IMR-90 (cell line): ENCODE measurements at regions not wholly inside any gene's neighbourhood (a gene's known extent, or its start where the extent isn't known, plus 50 kb on each side); places are given as distances from the start of the nearest gene placed in this dataset.

Experiments used
- ATAC-seq: fragments of 200-7000 bp; cut with Tn5 transposase; 2 replicates; pipeline ENCODE4 v1.9.1; 2020; ENCODE audit warnings: low read depth, mild to moderate bottlenecking, moderate library complexity
- BruUV-seq: library from RNA; stranded (reverse); fragments of 400-500 nt; replicated peaks from 2 replicates; lab custom pipeline; 2021; lab: Mats Ljungman, UMichigan
- CTCF ChIA-PET: fragments of 300-600 bp; formaldehyde crosslinking; extraction: SDS; loops from one replicate; lab custom pipeline; 2021; ENCODE audit warnings: antibody characterized with exemption; lab: Yijun Ruan, JAX
- POLR2A ChIA-PET: fragments of 300-600 bp; sonication (Branson Sonifier 250); formaldehyde crosslinking; loops from one replicate; lab custom pipeline; 2022; ENCODE audit warnings: antibody characterized with exemption; ENCODE audit not compliant: unreplicated experiment; lab: Charles Lee
- DNase-seq: peaks from one replicate; pipeline ENCODE4 v3.0.0; 2013
- H2AFZ ChIP-seq: replicated peaks from 2 replicates; pipeline ENCODE3; 2013; ENCODE audit warnings: low read length, mild to moderate bottlenecking; ENCODE audit not compliant: poor library complexity
- H2AK5ac ChIP-seq: 2 replicates; pipeline ENCODE4 v1.6.1; 2013; ENCODE audit warnings: low read depth, low read length, inconsistent platforms
- H2AK9ac ChIP-seq: replicated peaks from 2 replicates; pipeline ENCODE3; 2013; ENCODE audit warnings: mild to moderate bottlenecking, low read depth, low read length, moderate library complexity; ENCODE audit not compliant: poor library complexity
- H2BK120ac ChIP-seq: 2 replicates; pipeline ENCODE4 v1.6.1; 2013; ENCODE audit warnings: low read depth, low read length, inconsistent platforms
- H2BK15ac ChIP-seq: 3 replicates; pipeline ENCODE4 v1.6.1; 2013; ENCODE audit warnings: low read depth, low read length, inconsistent platforms
- H2BK20ac ChIP-seq: 2 replicates; pipeline ENCODE4 v1.6.1; 2013; ENCODE audit warnings: low read depth, mild to moderate bottlenecking, inconsistent platforms, low read length, moderate library complexity
- H2BK5ac ChIP-seq: 2 replicates; pipeline ENCODE4 v1.6.1; 2013; ENCODE audit warnings: mild to moderate bottlenecking, low read depth, low read length, inconsistent platforms; ENCODE audit not compliant: poor library complexity, severe bottlenecking
- H3K14ac ChIP-seq: replicated peaks from 2 replicates; pipeline ENCODE4 v1.6.1; 2013; ENCODE audit warnings: low read depth, low read length, inconsistent platforms
- H3K18ac ChIP-seq: 2 replicates; pipeline ENCODE4 v1.6.1; 2013; ENCODE audit warnings: low read depth, low read length, control low read depth
- H3K23ac ChIP-seq: 2 replicates; pipeline ENCODE4 v1.6.1; 2013; ENCODE audit warnings: low read depth, low read length, inconsistent platforms
- H3K27ac ChIP-seq: 2 replicates; pipeline ENCODE4 v1.5.1; 2013; ENCODE audit warnings: mild to moderate bottlenecking, control low read depth, low read length; ENCODE audit not compliant: insufficient read depth
- H3K27me3 ChIP-seq: 2 replicates; pipeline ENCODE4 v1.6.1; 2013; ENCODE audit warnings: low read length; ENCODE audit not compliant: control insufficient read depth, insufficient read depth
- H3K36me3 ChIP-seq: 2 replicates; pipeline ENCODE4 v1.6.1; 2013; ENCODE audit warnings: low read length, mixed read lengths; ENCODE audit not compliant: control insufficient read depth, insufficient read depth
- H3K4ac ChIP-seq: 2 replicates; pipeline ENCODE4 v1.6.1; 2013; ENCODE audit warnings: low read depth, low read length, inconsistent platforms
- H3K4me1 ChIP-seq: 2 replicates; pipeline ENCODE4 v1.6.1; 2013; ENCODE audit warnings: low read length, mixed read lengths; ENCODE audit not compliant: control insufficient read depth, insufficient read depth
- H3K4me2 ChIP-seq: 2 replicates; pipeline ENCODE4 v1.6.1; 2013; ENCODE audit warnings: low read depth, mild to moderate bottlenecking, control low read depth, low read length, moderate library complexity
- H3K4me3 ChIP-seq: 2 replicates; pipeline ENCODE4 v1.5.1; 2013; ENCODE audit warnings: low read depth, mild to moderate bottlenecking, control low read depth, low read length, moderate library complexity; ENCODE audit not compliant: insufficient read depth
- H3K56ac ChIP-seq: 2 replicates; pipeline ENCODE4 v1.6.1; 2013; ENCODE audit warnings: low read length, inconsistent platforms; ENCODE audit not compliant: insufficient read depth; ENCODE audit errors: extremely low read depth
- H3K79me1 ChIP-seq, 2 experiments: 2 replicates each; pipeline ENCODE4 v1.6.1; 2013; ENCODE audit warnings: low read length in 2 of 2, inconsistent platforms in 1 of 2, low read depth in 1 of 2
- H3K9ac ChIP-seq: 2 replicates; pipeline ENCODE4 v1.6.1; 2013; ENCODE audit warnings: low read depth, low read length, control low read depth
- H3K9me1 ChIP-seq: 2 replicates; pipeline ENCODE4 v1.6.1; 2013; ENCODE audit warnings: low read length, inconsistent platforms; ENCODE audit not compliant: insufficient read depth
- H3K9me3 ChIP-seq: 2 replicates; pipeline ENCODE4 v1.6.1; 2013; ENCODE audit warnings: low read length; ENCODE audit not compliant: control insufficient read depth, insufficient read depth
- H4K20me1 ChIP-seq: 2 replicates; pipeline ENCODE4 v1.6.1; 2013; ENCODE audit warnings: low read length, inconsistent platforms; ENCODE audit not compliant: insufficient read depth
- H4K5ac ChIP-seq: 2 replicates; pipeline ENCODE4 v1.6.1; 2013; ENCODE audit warnings: mild to moderate bottlenecking, low read depth, low read length, control low read depth
- H4K8ac ChIP-seq, 2 experiments: 2 replicates each; pipeline ENCODE4 v1.6.1; 2013; ENCODE audit warnings: low read depth in 2 of 2, low read length in 2 of 2, control low read depth in 1 of 2, inconsistent platforms in 1 of 2
- H4K91ac ChIP-seq: 2 replicates; pipeline ENCODE4 v1.6.1; 2013; ENCODE audit warnings: low read depth, low read length, inconsistent platforms; ENCODE audit not compliant: insufficient read depth
- MAFK ChIP-seq: IDR thresholded peaks from 2 replicates; pipeline ENCODE4 v1.6.1; 2012; ENCODE audit warnings: low read depth, low read length, improper control_type of control experiment
- POLR2A ChIP-seq: IDR thresholded peaks from 2 replicates; pipeline ENCODE4 v1.6.1; 2012; ENCODE audit warnings: mild to moderate bottlenecking, low read depth, low read length
- RFX5 ChIP-seq: IDR thresholded peaks from 2 replicates; pipeline ENCODE4 v1.8.0; 2012; ENCODE audit warnings: low read depth, mild to moderate bottlenecking, low read length, moderate library complexity
- SMC3 ChIP-seq: fragments of 150-350 bp; IDR thresholded peaks from 2 replicates; pipeline ENCODE4 v1.6.1; 2016; ENCODE audit warnings: low read depth, mild to moderate bottlenecking, antibody characterized with exemption, low read length, moderate library complexity
- WGBS, 2 experiments: methylation state at CpG; one replicate each; pipeline versions ENCODE4 v1.1.5 to v1.1.7; 2013; ENCODE audit warnings: missing lambda C conversion rate in 2 of 2; ENCODE audit not compliant: insufficient read length in 1 of 2; ENCODE audit errors: extremely low coverage in 2 of 2; 5-methylcytosine and 5-hydroxymethylcytosine counted together
- dilution Hi-C: fragments of 300-500 bp; cut with HindIII; formaldehyde crosslinking; loops from one replicate; pipeline ENCODE4 v1.14.3; 2018; ENCODE audit warnings: low sequenced_read_pairs; ENCODE audit not compliant: unreplicated experiment
- in situ Hi-C: fragments of 300-500 bp; cut with MboI; formaldehyde crosslinking; loops from 3 replicates; pipeline ENCODE4 v1.14.3; 2019; ENCODE audit warnings: low sequenced_read_pairs, inconsistent platforms, mixed read lengths
- intact Hi-C: fragments of 100-400 bp; cut with micrococcal nuclease; formaldehyde crosslinking; loops from 2 replicates; pipeline ENCODE4 v1.10.0; 2022

- H3K4me3 ChIP-seq = no peak overlapping the region
- dilution Hi-C loops (no loop called here), intact Hi-C loops (no loop called here), in situ Hi-C loops (no loop called here)
- no peaks in the 10 kb centered on the region for H4K20me1 ChIP-seq
- no CpG with 5 or more reads among the region's 5 CpGs for WGBS, 2 experiments
- no peak overlapping the region for H3K18ac ChIP-seq
- no peak overlapping the region for H2AK9ac ChIP-seq
- no peak overlapping the region for H2AFZ ChIP-seq
- H3K9me3 ChIP-seq = no peaks in the 10 kb centered on the region
- H2AK5ac ChIP-seq = peak overlapping the region; percentile 7; the same call in 1 of the 2 replicates
- no TSS peak for BruUV-seq
- DNase-seq = no peak
- no peak overlapping the region; a peak in 1 of 4 replicates for H4K8ac ChIP-seq
- 0 out of 2 replicates have a peak, but pooled peaks cover 2% of the 10 kb centered on the region for H3K4me1 ChIP-seq
- peak overlapping the region; percentile 59 for H2BK20ac ChIP-seq
- no peak overlapping the region; the same call in 1 of the 2 replicates for H2BK120ac ChIP-seq
- H2BK15ac ChIP-seq = no peak overlapping the region
- ChIA-PET POLR2A (no interaction called here), CTCF (interaction anchor here (0.5 kb wide), 1 partner anchor 406 kb away, joined by 7 read pairs; no protein-coding TSS in a partner anchor)
- 0 out of 2 replicates have a peak overlapping the region, but pooled peaks have one; percentile 13 for H3K4ac ChIP-seq
- H3K23ac ChIP-seq = no peak overlapping the region
- TF ChIP-seq MAFK = no peak
- TF ChIP-seq SMC3 = no peak
- TF ChIP-seq RFX5 = no peak
- TF ChIP-seq POLR2A = no peak
- no peak overlapping the region for H3K56ac ChIP-seq
- no peaks in the 10 kb centered on the region for H3K79me1 ChIP-seq
- no peak overlapping the region for H3K14ac ChIP-seq
- H4K5ac ChIP-seq = no peak overlapping the region
- no peak overlapping the region for H3K27ac ChIP-seq
- peak overlapping the region; percentile 49; the same call in 1 of the 2 replicates for H4K91ac ChIP-seq
- H3K4me2 ChIP-seq = no peak overlapping the region
- H3K27me3 ChIP-seq = no peaks in the 10 kb centered on the region
- H3K9me1 ChIP-seq = no peaks in the 10 kb centered on the region
- no peak overlapping the region for H2BK5ac ChIP-seq
- no peak for ATAC-seq
- no peaks in the 10 kb centered on the region for H3K36me3 ChIP-seq
- no peak overlapping the region for H3K9ac ChIP-seq
These were observed 369.0 kb downstream of the SV2B start for GRCh38 chr15:91468871-91469580.
